GM23338 (cell line): ENCODE measurements at regions not wholly inside any gene's neighbourhood (a gene's known extent, or its start where the extent isn't known, plus 50 kb on each side); places are given as distances from the start of the nearest gene placed in this dataset.
A peak's percentile ranks its signal among the peaks of the same experiment; 100 is the strongest.

Source experiments
- ATAC-seq: fragments of 200-7000 bp; cut with Tn5 transposase; 3 replicates; pipeline ENCODE4 v1.9.1; 2020
- DNase-seq: peaks from one replicate; pipeline ENCODE4 v3.0.0-alpha.2; 2015; ENCODE audit warnings: low spot score
- H2AFZ ChIP-seq: fragments of 200-600 bp; sonication (generic); 2 replicates; pipeline ENCODE4 v1.8.0; 2016; ENCODE audit warnings: antibody characterized with exemption, mild to moderate bottlenecking, moderate library complexity
- H3F3A ChIP-seq: fragments of 200-600 bp; sonication (generic); replicated peaks from 2 replicates; pipeline ENCODE4 v1.8.0; 2017; ENCODE audit warnings: antibody characterized with exemption, mixed run types, low read depth
- H3K27ac ChIP-seq: fragments of 200-600 bp; sonication (generic); 2 replicates; pipeline ENCODE4 v1.6.1; 2016; ENCODE audit warnings: low read depth
- H3K27me3 ChIP-seq: fragments of 200-600 bp; sonication (generic); 2 replicates; pipeline ENCODE4 v1.8.0; 2016; ENCODE audit warnings: mild to moderate bottlenecking, mixed run types, moderate library complexity; ENCODE audit not compliant: insufficient read depth
- H3K36me3 ChIP-seq: fragments of 200-600 bp; sonication (generic); 2 replicates; pipeline ENCODE4 v1.8.0; 2016; ENCODE audit warnings: mild to moderate bottlenecking; ENCODE audit not compliant: insufficient read depth
- H3K4me1 ChIP-seq: fragments of 200-600 bp; sonication (generic); 2 replicates; pipeline ENCODE4 v1.8.0; 2016; ENCODE audit warnings: mild to moderate bottlenecking, moderate library complexity; ENCODE audit not compliant: insufficient read depth
- H3K4me2 ChIP-seq: fragments of 200-600 bp; sonication (generic); 2 replicates; pipeline ENCODE4 v1.7.1; 2017; ENCODE audit warnings: mixed run types
- H3K4me3 ChIP-seq: fragments of 200-600 bp; sonication (generic); 2 replicates; pipeline ENCODE4 v1.6.1; 2016; ENCODE audit warnings: mixed run types
- H3K79me2 ChIP-seq: fragments of 200-600 bp; sonication (generic); replicated peaks from 2 replicates; pipeline ENCODE4 v1.8.0; 2017; ENCODE audit warnings: mild to moderate bottlenecking; ENCODE audit not compliant: insufficient read depth
- H3K9me2 ChIP-seq: fragments of 200-600 bp; sonication (generic); 2 replicates; pipeline ENCODE4 v1.8.0; 2017; ENCODE audit not compliant: insufficient read depth
- H4K20me1 ChIP-seq: fragments of 200-600 bp; sonication (generic); replicated peaks from 2 replicates; pipeline ENCODE4 v1.8.0; 2017; ENCODE audit warnings: mild to moderate bottlenecking; ENCODE audit not compliant: insufficient read depth
- H3K27ac Mint-ChIP-seq: 2 replicates; pipeline ENCODE4 v1.8.0; 2020; ENCODE audit warnings: inconsistent platforms, mild to moderate bottlenecking, moderate library complexity, mixed read lengths
- H3K27me3 Mint-ChIP-seq: 3 replicates; pipeline ENCODE4 v1.8.0; 2022; ENCODE audit warnings: low read depth, mild to moderate bottlenecking, moderate library complexity, mixed read lengths, inconsistent platforms; ENCODE audit not compliant: insufficient read depth, poor library complexity
- H3K36me3 Mint-ChIP-seq: 3 replicates; pipeline ENCODE4 v1.8.0; 2021; ENCODE audit warnings: low read depth, mild to moderate bottlenecking, inconsistent platforms, moderate library complexity, mixed read lengths
- H3K4me1 Mint-ChIP-seq: 3 replicates; pipeline ENCODE4 v1.8.0; 2020; ENCODE audit warnings: mild to moderate bottlenecking, inconsistent platforms, mixed read lengths
- H3K4me3 Mint-ChIP-seq: 3 replicates; pipeline ENCODE4 v1.8.0; 2021; ENCODE audit warnings: moderate library complexity, mild to moderate bottlenecking, inconsistent platforms, mixed read lengths
- H3K9me3 Mint-ChIP-seq: 3 replicates; pipeline ENCODE4 v1.8.0; 2020; ENCODE audit warnings: moderate library complexity, mild to moderate bottlenecking, inconsistent platforms, mixed read lengths
- CREB1 ChIP-seq: fragments of 250-450 bp; sonication (Bioruptor Pico); IDR thresholded peaks from 2 replicates; pipeline ENCODE4 v1.5.0; 2020; ENCODE audit warnings: low read depth, mild to moderate bottlenecking, moderate library complexity
- EZH2 ChIP-seq: fragments of 200-600 bp; sonication (generic); IDR thresholded peaks from one replicate; pipeline ENCODE4 v1.8.0; 2017; ENCODE audit warnings: antibody characterized with exemption, mild to moderate bottlenecking, low read depth; ENCODE audit not compliant: unreplicated experiment
- EZH2phosphoT487 ChIP-seq: fragments of 200-600 bp; sonication (generic); IDR thresholded peaks from one replicate; pipeline ENCODE4 v1.8.1; 2018; ENCODE audit warnings: antibody characterized with exemption; ENCODE audit not compliant: unreplicated experiment
- JUNB ChIP-seq: IDR thresholded peaks from one replicate; pipeline ENCODE4 v1.6.1; 2016; ENCODE audit warnings: antibody characterized with exemption; ENCODE audit not compliant: unreplicated experiment
- NANOG ChIP-seq: IDR thresholded peaks from 2 replicates; pipeline ENCODE4 v1.6.1; 2016; ENCODE audit warnings: antibody characterized with exemption, borderline replicate concordance
- POLR2AphosphoS5 ChIP-seq: IDR thresholded peaks from 2 replicates; pipeline ENCODE4 v1.6.1; 2016; ENCODE audit warnings: antibody characterized with exemption, low read depth
- STAT1 ChIP-seq: IDR thresholded peaks from one replicate; pipeline ENCODE4 v1.6.1; 2016; ENCODE audit warnings: antibody characterized with exemption; ENCODE audit not compliant: unreplicated experiment
- ZNF114 ChIP-seq: fragments of 250-450 bp; sonication (Bioruptor Pico); IDR thresholded peaks from 2 replicates; pipeline ENCODE4 v1.5.0; 2020; ENCODE audit warnings: mild to moderate bottlenecking, moderate library complexity
- ZNF331 ChIP-seq: fragments of 250-450 bp; sonication (Bioruptor Pico); IDR thresholded peaks from 2 replicates; pipeline ENCODE4 v1.5.0; 2020; ENCODE audit warnings: low read depth, mild to moderate bottlenecking, moderate library complexity
- TF ChIP-seq, protein P1 (sequence below): IDR thresholded peaks from one replicate; pipeline ENCODE4 v1.6.1; 2018; ENCODE audit warnings: antibody characterized with exemption; ENCODE audit not compliant: unreplicated experiment
- TF ChIP-seq, protein P2 (sequence below): IDR thresholded peaks from 2 replicates; pipeline ENCODE4 v1.6.1; 2016; ENCODE audit warnings: antibody characterized with exemption
- TF ChIP-seq, protein P3 (sequence below), 2 experiments: fragments of 200-600 bp in 1 of 2; sonication (generic) in 1 of 2; conservative IDR thresholded peaks; 2 replicates each; pipeline versions ENCODE4 v1.5.1 to v1.6.1; 2016 to 2017; ENCODE audit warnings: antibody characterized with exemption in 2 of 2, low read depth in 2 of 2, mild to moderate bottlenecking in 2 of 2, moderate library complexity in 1 of 2

DNA sequence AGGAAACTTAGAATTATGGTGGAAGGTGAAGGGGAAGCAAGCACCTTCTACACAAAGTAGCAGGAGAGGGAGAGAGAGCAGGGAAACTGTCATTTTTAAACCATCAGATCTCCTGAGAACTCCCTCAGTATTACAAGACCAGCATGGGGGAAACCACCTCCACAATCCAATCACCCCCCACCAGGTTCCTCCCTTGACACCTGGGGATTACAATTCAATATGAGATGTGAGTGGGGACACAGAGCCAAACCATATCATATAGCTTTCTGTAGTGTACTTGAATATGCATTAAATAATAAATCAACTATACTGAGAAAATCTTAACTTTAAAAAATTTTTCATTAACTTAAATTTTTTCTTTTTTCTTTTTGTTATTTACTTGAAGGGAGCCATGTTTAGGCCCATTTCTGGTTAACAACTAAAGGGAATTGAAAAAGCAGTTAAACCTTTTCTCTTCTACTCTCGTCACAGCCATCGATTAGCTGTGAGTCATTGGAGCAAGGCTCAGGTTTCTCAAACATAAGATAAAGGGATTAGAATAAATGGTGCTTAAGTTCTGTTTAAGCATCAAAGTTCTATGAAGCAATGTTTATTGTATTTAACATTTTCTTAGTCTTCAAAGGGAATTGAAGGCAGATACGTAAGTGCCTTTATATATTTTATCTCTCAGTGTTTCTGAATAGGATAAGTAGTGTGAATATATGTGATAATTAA, 72.2 kb upstream of the DPT start (continued):
- TF ChIP-seq, protein P1, sequence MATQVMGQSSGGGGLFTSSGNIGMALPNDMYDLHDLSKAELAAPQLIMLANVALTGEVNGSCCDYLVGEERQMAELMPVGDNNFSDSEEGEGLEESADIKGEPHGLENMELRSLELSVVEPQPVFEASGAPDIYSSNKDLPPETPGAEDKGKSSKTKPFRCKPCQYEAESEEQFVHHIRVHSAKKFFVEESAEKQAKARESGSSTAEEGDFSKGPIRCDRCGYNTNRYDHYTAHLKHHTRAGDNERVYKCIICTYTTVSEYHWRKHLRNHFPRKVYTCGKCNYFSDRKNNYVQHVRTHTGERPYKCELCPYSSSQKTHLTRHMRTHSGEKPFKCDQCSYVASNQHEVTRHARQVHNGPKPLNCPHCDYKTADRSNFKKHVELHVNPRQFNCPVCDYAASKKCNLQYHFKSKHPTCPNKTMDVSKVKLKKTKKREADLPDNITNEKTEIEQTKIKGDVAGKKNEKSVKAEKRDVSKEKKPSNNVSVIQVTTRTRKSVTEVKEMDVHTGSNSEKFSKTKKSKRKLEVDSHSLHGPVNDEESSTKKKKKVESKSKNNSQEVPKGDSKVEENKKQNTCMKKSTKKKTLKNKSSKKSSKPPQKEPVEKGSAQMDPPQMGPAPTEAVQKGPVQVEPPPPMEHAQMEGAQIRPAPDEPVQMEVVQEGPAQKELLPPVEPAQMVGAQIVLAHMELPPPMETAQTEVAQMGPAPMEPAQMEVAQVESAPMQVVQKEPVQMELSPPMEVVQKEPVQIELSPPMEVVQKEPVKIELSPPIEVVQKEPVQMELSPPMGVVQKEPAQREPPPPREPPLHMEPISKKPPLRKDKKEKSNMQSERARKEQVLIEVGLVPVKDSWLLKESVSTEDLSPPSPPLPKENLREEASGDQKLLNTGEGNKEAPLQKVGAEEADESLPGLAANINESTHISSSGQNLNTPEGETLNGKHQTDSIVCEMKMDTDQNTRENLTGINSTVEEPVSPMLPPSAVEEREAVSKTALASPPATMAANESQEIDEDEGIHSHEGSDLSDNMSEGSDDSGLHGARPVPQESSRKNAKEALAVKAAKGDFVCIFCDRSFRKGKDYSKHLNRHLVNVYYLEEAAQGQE = no peak
- TF ChIP-seq, protein P2, sequence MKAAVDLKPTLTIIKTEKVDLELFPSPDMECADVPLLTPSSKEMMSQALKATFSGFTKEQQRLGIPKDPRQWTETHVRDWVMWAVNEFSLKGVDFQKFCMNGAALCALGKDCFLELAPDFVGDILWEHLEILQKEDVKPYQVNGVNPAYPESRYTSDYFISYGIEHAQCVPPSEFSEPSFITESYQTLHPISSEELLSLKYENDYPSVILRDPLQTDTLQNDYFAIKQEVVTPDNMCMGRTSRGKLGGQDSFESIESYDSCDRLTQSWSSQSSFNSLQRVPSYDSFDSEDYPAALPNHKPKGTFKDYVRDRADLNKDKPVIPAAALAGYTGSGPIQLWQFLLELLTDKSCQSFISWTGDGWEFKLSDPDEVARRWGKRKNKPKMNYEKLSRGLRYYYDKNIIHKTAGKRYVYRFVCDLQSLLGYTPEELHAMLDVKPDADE = no peak
- TF ChIP-seq CREB1 (CRISPR knock-in tag) (no peak), ZNF331 (CRISPR knock-in tag) (no peak), JUNB (no peak)
- TF ChIP-seq, protein P3, sequence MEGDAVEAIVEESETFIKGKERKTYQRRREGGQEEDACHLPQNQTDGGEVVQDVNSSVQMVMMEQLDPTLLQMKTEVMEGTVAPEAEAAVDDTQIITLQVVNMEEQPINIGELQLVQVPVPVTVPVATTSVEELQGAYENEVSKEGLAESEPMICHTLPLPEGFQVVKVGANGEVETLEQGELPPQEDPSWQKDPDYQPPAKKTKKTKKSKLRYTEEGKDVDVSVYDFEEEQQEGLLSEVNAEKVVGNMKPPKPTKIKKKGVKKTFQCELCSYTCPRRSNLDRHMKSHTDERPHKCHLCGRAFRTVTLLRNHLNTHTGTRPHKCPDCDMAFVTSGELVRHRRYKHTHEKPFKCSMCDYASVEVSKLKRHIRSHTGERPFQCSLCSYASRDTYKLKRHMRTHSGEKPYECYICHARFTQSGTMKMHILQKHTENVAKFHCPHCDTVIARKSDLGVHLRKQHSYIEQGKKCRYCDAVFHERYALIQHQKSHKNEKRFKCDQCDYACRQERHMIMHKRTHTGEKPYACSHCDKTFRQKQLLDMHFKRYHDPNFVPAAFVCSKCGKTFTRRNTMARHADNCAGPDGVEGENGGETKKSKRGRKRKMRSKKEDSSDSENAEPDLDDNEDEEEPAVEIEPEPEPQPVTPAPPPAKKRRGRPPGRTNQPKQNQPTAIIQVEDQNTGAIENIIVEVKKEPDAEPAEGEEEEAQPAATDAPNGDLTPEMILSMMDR (conservative IDR thresholded peaks at IDR 0.05; ENCODE audit: low read depth in 2 of 2) = no peak

DNA sequence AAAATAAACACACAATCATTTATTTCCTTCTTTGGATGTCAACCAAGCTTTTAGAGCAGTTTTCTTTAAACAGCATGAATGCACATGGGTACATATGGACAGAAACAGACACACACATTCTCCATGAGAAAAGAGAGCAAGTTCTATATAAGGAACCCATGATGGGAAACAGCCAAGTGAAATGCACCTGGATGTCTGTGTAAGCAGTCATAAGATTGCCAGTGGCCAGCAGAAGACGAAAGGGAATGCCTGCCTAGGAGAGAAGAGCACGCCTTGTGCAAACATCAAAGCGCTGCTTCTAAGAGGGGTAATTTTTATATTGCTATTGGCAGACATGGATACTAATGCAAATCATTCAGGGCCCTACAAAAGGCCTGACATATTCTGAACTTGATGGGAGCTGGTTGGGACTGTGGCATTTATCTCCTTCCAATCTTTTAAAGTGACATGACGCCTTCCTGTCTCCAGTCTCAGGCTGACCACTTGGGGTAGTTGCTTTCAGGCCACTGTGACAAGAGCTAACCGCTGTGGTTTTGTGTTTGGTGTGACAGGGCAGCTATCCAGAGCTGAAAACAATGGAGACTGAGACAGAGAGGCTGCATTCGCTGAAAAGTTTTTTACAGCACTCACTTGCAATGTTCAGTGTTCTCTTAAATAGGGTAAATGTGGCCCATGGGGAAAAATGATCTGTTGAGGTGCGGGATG, 75.0 kb upstream of the DPT start:
- Histone ChIP-seq H3K27ac (no peak overlapping the region), H3K27me3 (no peaks in the 10 kb centered on the region), H3K79me2 (no peaks in the 10 kb centered on the region), H2AFZ (no peak overlapping the region), H3K36me3 (no peaks in the 10 kb centered on the region), H4K20me1 (no peaks in the 10 kb centered on the region), H3F3A (no peaks in the 10 kb centered on the region), H3K4me1 (peaks cover 7% of the 10 kb centered on the region; the same call in 1 of the 2 replicates), H3K4me2 (no peak overlapping the region), H3K9me2 (no peaks in the 10 kb centered on the region), H3K4me3 (no peak overlapping the region)
- peak overlapping the region; percentile 67; the same call in 1 of the 2 replicates for H3K27ac Mint-ChIP-seq
- no peaks in the 10 kb centered on the region for H3K27me3 Mint-ChIP-seq
- H3K9me3 Mint-ChIP-seq = no peaks in the 10 kb centered on the region
- H3K36me3 Mint-ChIP-seq = no peaks in the 10 kb centered on the region
- peaks cover 23% of the 10 kb centered on the region for H3K4me1 Mint-ChIP-seq
- H3K4me3 Mint-ChIP-seq = no peak overlapping the region
- DNase-seq = peak; percentile 31
- ATAC-seq = peak; percentile 86
- TF ChIP-seq EZH2phosphoT487 = no peak
- TF ChIP-seq ZNF114 (CRISPR knock-in tag) = no peak
- no peak for TF ChIP-seq POLR2AphosphoS5
- TF ChIP-seq, protein P3 (conservative IDR thresholded peaks at IDR 0.05; ENCODE audit: low read depth in 2 of 2) = no peak
- TF ChIP-seq NANOG = no peak
- TF ChIP-seq, protein P2 = no peak
- TF ChIP-seq, protein P1 = no peak
- no peak for TF ChIP-seq STAT1
- no peak for TF ChIP-seq EZH2
